T-helper 9 cell (primary cell): ENCODE measurements at regions not wholly inside any gene's neighbourhood (a gene's known extent, or its start where the extent isn't known, plus 50 kb on each side); places are given as distances from the start of the nearest gene placed in this dataset.

Experiments
- DNase-seq: peaks from one replicate; pipeline ENCODE4 v3.0.0-alpha.2; 2020

- DNase-seq: no peak
These were observed 171.9 kb downstream of the KLF12 start for GRCh38 chr13:73962284-73962683.

DNA sequence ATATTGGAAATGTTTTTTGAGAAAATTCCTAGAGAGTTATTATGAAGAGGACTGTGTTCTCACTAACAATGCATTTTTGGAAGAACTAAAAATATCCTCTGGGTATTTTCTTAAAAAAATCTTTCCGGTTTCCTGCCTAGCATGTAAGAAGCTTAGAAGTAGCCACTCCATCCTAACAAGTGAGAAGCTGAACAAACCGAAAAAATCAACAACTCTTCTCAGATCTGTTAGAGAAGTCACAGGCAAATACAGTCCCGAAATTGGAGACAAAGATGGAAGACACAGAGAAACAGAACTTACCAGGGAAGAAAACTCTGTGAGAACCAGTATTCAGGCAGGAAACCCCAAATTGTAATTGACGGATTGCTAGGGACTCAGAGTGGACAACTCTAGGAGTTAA is 173.0 kb downstream of the KLF12 start:
- DNase-seq: no peak

GRCh38 chr13:73960474-73960873 is 173.7 kb downstream of the KLF12 start:
- no peak for DNase-seq

DNA sequence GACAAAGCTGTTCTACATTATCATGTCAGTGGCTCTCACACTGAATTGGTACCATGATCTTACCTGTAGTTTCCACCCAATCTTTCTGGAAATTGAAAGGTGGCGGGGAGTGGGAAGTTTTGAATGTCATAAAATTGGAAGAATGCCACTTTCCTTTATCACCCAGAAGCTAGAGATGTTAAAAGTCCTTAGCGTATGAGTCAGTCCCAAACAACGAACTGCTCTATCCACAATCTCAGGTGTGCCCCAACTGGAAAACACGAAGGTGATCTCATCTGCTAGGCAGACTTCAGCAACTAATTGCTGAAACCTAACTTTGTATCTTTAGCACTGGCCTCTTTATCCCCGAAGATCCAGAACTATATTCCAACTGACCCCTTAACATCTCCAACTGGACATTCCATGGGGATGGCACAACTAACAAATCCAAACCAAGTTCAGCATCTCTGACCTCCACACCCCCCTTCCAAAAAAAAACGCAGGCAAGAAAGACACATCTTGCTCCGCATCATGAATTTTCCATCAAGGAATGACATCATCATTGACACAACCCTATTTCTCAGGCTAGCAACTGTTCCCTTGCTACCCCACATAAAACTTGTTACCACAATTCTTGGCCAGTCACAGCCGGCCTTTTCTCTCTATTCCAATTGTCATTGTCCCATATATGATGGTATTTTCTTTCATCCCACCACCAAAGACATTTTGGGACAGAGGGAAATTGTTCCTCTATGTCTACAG is 175.4 kb downstream of the KLF12 start:
- DNase-seq: no peak

DNA sequence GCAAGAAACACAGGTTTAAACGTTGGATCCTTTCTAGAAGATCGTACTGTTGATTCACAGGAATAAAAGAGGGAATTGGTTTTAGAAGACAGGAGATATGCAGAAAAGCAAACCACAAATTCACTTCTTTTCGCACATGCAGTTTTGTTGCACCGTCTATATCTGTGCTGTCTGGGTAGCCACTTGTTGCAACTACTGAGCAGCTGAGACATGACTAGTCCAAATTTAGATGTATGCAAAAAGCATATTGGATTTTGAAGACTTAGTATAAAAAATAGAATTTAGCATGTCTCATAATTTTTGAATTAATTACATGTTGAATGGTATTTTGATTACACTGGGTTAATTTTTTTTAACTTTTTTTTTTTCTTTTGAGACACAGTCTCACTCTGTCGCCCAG is 176.3 kb downstream of the KLF12 start:
- DNase-seq: no peak

DNA sequence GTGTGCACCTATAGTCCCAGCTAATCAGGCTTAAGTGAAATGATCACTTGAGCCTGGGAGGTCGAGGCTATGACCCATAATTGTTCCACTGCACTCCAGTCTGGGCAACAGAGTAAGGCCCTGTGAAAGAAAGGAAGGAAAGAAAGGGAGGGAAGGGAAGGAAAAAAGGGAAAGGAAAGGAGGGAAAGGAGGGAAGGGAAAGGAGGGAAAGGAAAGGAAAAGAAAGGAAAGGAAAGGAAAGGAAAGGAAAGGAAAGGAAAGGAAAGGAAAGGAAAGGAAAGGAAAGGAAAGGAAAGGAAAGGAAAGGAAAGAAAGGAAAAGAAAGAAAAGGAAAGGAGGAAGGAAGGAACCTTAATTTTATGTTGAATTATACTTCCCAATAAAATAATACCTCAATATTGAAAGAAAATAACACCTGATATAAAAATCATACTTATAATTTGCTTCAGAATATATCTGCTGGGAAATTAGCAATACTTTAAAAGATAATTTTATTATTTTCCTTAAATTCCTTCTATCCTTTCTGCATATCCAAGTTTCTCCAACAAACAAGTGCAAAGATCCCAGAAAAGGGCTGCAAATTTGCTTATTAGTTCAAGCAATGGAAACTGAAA is 177.3 kb downstream of the KLF12 start:
- no peak for DNase-seq

GRCh38 chr13:73955977-73956500 is 178.2 kb downstream of the KLF12 start:
- DNase-seq: no peak

DNA sequence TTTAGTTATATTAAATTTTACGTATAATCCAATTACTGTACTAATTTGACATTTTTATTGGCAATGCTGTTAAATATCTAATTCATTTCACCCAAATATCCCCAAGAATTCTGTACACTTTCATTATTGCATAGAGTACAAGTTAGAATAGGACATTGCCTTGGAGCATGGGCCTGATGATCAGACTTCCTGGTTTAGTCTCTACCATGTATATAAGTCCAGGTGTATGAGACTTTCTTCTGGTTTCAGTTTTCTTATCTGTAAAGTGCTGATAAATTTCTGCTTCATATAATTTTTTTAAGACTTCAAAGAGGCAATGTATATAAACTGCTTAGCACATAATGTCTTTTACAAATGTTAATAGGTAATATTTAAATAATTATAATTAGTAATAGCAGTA is 179.4 kb downstream of the KLF12 start:
- DNase-seq: no peak

DNA sequence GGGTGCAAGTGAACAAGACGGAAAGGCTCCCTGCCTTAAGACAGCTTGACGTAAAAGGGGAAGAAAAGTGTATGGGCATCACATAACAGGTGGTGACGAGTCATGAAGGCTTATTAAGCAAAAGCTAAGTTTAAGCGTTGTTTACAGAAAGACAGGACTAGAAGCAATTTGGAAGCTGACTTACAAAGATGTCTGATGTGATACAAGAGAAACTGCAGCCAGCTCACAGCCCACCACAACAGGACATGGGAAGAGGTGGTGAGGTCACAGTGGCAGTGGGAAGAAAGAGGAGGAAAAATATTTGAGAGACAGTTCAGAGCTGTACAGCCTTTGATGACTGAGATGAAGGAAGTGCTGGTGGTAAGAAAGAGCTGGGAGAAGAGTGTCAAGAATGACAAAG is 181.6 kb downstream of the KLF12 start:
- DNase-seq: no peak

DNA sequence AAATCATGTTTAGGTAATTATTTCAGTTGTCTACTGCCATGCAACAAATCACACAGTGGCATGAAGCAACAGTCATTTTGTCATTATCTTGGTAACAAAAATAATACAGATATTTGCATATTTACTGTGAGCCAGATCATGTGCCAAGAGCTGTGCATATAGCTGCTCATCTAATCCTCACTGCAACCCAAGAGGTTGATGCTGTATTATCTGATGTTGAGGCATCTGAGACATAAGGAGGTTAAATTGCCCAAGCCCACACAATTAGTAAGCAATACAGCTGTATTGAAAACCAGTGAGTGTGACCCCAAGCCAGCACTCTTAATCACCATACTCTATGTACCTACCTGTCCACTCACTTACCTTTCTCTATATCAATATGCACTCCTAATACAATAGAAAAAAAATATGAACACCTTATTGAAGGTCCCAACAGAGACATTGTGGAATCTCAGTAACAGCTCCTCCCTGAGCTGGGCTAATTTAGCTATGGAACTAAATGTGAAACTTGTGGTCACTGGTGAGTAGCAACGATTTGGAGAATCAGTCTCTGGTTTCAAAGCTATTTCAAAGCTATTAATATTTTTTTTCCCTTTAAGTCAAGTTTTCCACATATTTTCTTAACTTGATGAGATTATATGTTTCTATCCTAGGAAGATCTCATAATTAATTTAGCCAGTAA is 185.2 kb downstream of the KLF12 start:
- DNase-seq: no peak

GRCh38 chr13:73945871-73946270 is 188.3 kb downstream of the KLF12 start:
- DNase-seq: no peak

DNA sequence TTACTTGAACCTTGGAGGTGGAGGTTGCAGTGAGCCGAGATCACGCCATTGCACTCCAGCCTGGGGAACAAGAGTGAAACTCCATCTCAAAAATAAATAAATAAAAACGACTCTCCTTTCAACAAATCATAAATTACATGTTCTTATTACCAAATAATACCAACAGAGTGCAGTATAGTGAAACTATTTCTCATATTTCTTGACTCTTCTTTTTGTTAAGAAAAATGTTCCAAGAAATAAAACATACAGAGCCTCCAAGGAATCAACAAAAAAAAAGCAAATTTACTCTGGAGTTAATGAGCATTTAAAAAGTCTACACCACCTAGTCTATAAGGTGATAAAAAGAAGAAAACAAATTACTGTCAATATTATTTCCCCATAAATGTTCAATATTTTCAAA is 188.8 kb downstream of the KLF12 start:
- DNase-seq: no peak

DNA sequence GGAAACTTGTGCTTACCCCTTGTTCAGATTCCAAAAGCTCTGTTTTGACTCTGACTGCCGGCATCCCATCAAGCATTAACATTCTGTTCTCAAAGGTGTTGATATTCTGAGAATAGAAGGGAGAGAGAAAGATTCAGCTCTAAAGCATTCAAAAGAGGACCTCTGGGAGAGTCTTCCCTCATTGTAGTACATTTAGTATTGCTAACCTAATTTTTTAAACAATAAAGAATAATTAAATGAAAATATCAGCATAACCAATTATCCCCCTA is 190.3 kb downstream of the KLF12 start:
- no peak for DNase-seq

GRCh38 chr13:73943137-73943964 is 190.9 kb downstream of the KLF12 start:
- no peak for DNase-seq

DNA sequence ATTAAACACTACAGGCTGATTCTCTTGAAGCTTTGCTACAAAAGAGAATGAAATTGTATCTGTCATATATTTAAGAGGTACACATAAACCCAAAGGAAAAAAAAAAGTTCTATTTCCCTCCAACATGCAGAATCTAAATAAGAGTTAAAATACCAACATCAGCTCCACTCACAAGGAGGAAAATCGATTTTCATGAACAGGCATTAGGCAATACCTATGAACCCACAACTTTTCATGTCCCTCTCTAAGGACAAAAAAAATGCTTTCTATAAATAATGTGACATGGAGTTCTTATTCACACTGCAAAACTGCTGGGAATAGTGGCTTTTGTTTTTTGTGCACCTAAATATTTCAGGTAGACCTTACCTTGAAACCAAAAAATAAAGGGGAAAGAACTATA is 192.5 kb downstream of the KLF12 start:
- DNase-seq: no peak

DNA sequence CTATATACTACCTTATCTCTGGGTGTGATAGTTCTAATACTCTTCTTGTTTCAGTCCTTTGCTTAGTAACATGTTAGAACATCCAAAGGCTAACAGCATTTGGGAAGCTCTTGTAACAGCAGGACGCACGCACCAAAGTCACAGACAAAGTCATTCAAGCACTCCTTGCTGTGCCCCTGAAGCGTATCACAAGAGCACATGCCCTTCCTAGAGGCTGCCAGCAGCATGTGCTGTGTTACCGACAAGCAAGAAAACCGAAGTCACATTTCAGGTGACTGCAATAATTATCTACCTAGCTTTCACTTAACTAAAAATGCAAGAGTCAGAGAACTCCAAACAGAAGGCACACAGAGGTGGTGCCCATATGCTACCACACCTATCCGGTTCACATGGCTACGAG is 194.1 kb downstream of the KLF12 start:
- no peak for DNase-seq

DNA sequence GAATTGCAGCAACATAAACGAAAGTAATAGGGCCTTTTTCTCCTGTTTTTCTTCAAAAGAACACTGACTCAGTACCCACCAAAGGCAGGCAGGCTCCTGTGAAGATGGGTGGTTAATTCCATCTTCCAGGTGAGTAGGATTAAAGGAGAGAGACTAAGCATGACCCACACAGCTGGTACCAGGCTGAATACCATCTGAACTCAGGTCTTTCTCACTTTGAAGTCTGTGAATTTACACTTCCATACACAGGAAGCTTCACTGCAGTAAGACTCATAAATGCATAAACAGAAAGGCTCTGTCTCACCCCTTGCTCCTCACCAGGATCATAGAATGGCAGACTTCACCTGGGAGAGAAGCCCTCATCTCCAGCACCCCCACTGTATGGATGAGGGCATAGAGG is 194.6 kb downstream of the KLF12 start:
- no peak for DNase-seq

- no peak for DNase-seq
These were observed 195.2 kb downstream of the KLF12 start for GRCh38 chr13:73939071-73939380.

GRCh38 chr13:73938372-73939070 is 195.7 kb downstream of the KLF12 start:
- DNase-seq: no peak

DNA sequence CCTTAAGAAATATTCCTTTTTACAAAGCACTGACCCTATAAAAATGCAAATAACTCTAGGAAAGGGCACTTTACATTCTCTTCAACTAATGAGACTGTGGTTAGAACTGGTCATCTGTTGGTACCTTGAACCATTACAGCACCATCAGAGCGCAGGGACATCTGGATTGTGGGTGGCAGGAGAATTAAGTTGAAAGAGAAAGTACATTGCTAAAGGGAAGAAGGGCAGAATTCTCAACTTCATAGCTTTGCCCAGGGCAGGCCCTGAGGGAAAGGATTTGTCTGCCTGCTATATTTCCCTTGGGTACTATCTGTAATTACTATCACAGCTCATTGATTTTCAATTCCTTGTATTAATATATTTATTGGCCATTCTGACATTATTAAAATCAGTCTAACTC is 196.8 kb downstream of the KLF12 start:
- DNase-seq: no peak

DNA sequence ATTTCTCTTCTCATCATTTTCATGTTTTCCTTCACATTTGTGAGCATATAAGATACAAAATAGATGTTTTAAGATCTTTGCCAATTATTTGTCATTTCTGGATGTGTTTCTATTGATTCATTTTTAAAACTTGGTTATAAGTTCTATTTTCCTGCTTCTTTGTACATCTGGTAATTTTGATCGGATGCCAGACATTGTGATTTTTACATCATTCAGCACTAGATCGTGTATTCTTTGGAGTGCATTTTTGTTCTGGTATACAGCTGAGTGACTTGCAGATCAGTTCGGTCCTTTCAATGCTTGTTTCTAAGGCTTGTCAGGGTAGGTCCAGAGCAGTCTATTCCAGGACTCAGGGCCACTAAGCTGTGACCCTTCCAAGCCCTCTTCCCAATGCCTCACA is 198.2 kb downstream of the KLF12 start:
- no peak for DNase-seq

DNA sequence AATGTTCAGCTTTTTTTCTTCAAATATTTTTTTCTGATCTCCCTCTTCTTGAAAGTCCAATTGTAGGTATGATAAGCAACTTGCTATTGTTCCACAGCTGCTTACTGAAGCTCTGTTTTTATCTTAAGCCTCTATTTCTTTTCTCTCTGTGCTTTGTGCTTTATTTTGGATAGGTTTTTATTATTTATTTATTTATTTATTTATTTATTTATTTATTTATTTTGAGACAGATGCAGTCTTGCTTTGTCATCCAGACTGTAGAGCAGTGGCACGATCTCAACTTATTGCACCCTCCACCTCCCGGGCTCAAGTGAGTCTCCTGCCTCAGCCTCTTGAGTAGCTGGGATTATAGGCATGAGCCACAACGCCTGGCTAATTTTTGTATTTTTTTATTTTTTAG is 199.4 kb downstream of the KLF12 start:
- no peak for DNase-seq

DNA sequence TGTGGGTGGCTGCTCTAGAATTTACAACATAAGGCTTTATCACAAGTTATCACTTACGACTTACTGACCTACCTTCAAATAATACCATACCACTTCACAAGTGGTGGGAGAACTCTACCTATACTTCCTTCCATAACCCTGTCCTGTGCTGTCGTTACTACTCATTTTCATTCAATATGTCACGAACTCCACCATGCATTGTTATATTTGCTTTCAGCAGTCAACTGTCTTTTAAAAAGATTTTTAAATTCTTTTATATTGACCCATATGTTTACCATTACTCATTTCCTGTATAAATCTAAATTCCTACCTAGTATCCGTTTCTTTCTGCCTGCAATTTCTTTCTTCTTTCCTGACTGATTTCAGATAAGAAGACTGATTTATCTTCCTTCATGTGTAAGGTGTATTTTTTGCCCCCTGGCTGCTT is 200.0 kb downstream of the KLF12 start:
- no peak for DNase-seq
